SK-N-SH treated with all-trans-retinoic acid at 6 μM for 48 hours (cell line): ENCODE measurements at regions not wholly inside any gene's neighbourhood (a gene's known extent, or its start where the extent isn't known, plus 50 kb on each side); places are given as distances from the start of the nearest gene placed in this dataset.

Experiments
- ARNTL ChIP-seq: fragments of 450-650 bp; formaldehyde crosslinking; IDR thresholded peaks from 2 replicates; pipeline ENCODE4 v1.5.0; 2020; ENCODE audit warnings: low read depth, mild to moderate bottlenecking, moderate library complexity, borderline replicate concordance
- CSDC2 ChIP-seq: fragments of 250-450 bp; sonication (Bioruptor Pico); IDR thresholded peaks from 2 replicates; pipeline ENCODE4 v1.5.0; 2020; ENCODE audit warnings: mild to moderate bottlenecking, moderate library complexity
- GLIS3 ChIP-seq: fragments of 250-450 bp; sonication (Bioruptor Pico); IDR thresholded peaks from 2 replicates; pipeline ENCODE4 v1.5.0; 2020; ENCODE audit warnings: mild to moderate bottlenecking, moderate library complexity
- RARB ChIP-seq: fragments of 250-450 bp; sonication (Bioruptor Pico); IDR thresholded peaks from 2 replicates; pipeline ENCODE4 v1.8.0; 2021; ENCODE audit warnings: mild to moderate bottlenecking, moderate library complexity
- ZFP30 ChIP-seq: fragments of 450-650 bp; formaldehyde crosslinking; IDR thresholded peaks from 2 replicates; pipeline ENCODE4 v1.5.0; 2022; ENCODE audit warnings: mild to moderate bottlenecking, moderate library complexity
- ZNF70 ChIP-seq: fragments of 450-650 bp; formaldehyde crosslinking; IDR thresholded peaks from 2 replicates; pipeline ENCODE4 v1.5.0; 2020; ENCODE audit warnings: mild to moderate bottlenecking, moderate library complexity
- ZNF8 ChIP-seq: fragments of 450-650 bp; formaldehyde crosslinking; IDR thresholded peaks from 2 replicates; pipeline ENCODE4 v1.5.0; 2020; ENCODE audit warnings: mild to moderate bottlenecking, moderate library complexity
- TF ChIP-seq, protein P1 (sequence below): fragments of 250-450 bp; sonication (Bioruptor Pico); IDR thresholded peaks from 2 replicates; pipeline ENCODE4 v1.8.0; 2020; ENCODE audit warnings: mild to moderate bottlenecking, moderate library complexity, borderline replicate concordance
- TF ChIP-seq, protein P2 (sequence below): fragments of 250-450 bp; sonication (Bioruptor Pico); IDR thresholded peaks from 2 replicates; pipeline ENCODE4 v1.5.1; 2020; ENCODE audit warnings: low read depth, mild to moderate bottlenecking, moderate library complexity
- TF ChIP-seq, protein P3 (sequence below): fragments of 250-450 bp; sonication (Bioruptor Pico); IDR thresholded peaks from 2 replicates; pipeline ENCODE4 v1.8.0; 2021; ENCODE audit warnings: low read depth, mild to moderate bottlenecking, moderate library complexity, borderline replicate concordance

DNA sequence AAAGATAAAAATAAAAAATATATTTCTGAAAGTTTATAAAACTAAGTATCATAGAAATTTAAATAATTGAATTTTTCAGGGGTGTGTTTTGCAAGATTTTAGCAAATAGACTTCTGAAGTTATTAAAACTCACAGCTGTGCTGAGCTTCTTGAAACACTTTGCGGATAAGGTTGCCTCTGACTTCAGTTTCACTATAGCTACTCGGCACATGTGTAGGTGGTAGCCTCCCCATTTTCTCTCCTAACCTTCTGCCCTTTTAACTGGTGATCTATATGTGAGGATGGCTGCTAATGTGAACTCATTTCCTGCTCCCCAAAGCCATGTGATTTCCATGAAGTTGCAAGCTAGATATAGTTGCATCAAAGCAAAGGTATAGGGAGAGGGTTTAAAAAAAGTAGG, 129.3 kb upstream of the STMND1 start:
- TF ChIP-seq, protein P1, sequence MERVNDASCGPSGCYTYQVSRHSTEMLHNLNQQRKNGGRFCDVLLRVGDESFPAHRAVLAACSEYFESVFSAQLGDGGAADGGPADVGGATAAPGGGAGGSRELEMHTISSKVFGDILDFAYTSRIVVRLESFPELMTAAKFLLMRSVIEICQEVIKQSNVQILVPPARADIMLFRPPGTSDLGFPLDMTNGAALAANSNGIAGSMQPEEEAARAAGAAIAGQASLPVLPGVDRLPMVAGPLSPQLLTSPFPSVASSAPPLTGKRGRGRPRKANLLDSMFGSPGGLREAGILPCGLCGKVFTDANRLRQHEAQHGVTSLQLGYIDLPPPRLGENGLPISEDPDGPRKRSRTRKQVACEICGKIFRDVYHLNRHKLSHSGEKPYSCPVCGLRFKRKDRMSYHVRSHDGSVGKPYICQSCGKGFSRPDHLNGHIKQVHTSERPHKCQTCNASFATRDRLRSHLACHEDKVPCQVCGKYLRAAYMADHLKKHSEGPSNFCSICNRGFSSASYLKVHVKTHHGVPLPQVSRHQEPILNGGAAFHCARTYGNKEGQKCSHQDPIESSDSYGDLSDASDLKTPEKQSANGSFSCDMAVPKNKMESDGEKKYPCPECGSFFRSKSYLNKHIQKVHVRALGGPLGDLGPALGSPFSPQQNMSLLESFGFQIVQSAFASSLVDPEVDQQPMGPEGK (CRISPR knock-in tag) = no peak
- TF ChIP-seq ZNF8 (no peak), RARB (CRISPR knock-in tag) (no peak), ZFP30 (CRISPR knock-in tag) (no peak), GLIS3 (CRISPR knock-in tag) (no peak), CSDC2 (CRISPR knock-in tag) (no peak), ZNF70 (no peak), ARNTL (no peak)
- TF ChIP-seq, protein P2, sequence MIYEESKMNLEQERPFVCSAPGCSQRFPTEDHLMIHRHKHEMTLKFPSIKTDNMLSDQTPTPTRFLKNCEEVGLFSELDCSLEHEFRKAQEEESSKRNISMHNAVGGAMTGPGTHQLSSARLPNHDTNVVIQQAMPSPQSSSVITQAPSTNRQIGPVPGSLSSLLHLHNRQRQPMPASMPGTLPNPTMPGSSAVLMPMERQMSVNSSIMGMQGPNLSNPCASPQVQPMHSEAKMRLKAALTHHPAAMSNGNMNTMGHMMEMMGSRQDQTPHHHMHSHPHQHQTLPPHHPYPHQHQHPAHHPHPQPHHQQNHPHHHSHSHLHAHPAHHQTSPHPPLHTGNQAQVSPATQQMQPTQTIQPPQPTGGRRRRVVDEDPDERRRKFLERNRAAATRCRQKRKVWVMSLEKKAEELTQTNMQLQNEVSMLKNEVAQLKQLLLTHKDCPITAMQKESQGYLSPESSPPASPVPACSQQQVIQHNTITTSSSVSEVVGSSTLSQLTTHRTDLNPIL = no peak
- TF ChIP-seq, protein P3, sequence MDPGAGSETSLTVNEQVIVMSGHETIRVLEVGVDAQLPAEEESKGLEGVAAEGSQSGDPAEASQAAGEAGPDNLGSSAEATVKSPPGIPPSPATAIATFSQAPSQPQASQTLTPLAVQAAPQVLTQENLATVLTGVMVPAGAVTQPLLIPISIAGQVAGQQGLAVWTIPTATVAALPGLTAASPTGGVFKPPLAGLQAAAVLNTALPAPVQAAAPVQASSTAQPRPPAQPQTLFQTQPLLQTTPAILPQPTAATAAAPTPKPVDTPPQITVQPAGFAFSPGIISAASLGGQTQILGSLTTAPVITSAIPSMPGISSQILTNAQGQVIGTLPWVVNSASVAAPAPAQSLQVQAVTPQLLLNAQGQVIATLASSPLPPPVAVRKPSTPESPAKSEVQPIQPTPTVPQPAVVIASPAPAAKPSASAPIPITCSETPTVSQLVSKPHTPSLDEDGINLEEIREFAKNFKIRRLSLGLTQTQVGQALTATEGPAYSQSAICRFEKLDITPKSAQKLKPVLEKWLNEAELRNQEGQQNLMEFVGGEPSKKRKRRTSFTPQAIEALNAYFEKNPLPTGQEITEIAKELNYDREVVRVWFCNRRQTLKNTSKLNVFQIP (CRISPR knock-in tag) = no peak
